ENCODE measurements at regions not wholly inside any gene's neighbourhood (a gene's known extent, or its start where the extent isn't known, plus 50 kb on each side); places are given as distances from the start of the nearest gene placed in this dataset.

GRCh38 chr2:7225848-7226247 is 308.6 kb downstream of the RNF144A start:
- DNase-seq, result no peak

- no peak for DNase-seq
Measured at GRCh38 chr2:7226501-7226900, 309.3 kb downstream of the RNF144A start.

GRCh38 chr2:7233126-7233525 is 315.9 kb downstream of the RNF144A start:
- DNase-seq, result no peak

GRCh38 chr2:7237466-7237865 is 320.3 kb downstream of the RNF144A start:
- no peak for DNase-seq

GRCh38 chr2:7239078-7239477 is 321.9 kb downstream of the RNF144A start:
- no peak for DNase-seq

- DNase-seq, result no peak
Measured at GRCh38 chr2:7241041-7241745, 324.0 kb downstream of the RNF144A start.

GRCh38 chr2:7242189-7242867 is 325.1 kb downstream of the RNF144A start:
- DNase-seq, result no peak

GRCh38 chr2:7243276-7243675 is 326.1 kb downstream of the RNF144A start:
- DNase-seq, result no peak

GRCh38 chr2:7256377-7256776 is 339.2 kb downstream of the RNF144A start:
- DNase-seq, result no peak

- DNase-seq, result no peak
Measured at GRCh38 chr2:7262727-7263126, 345.5 kb downstream of the RNF144A start.

- DNase-seq, result no peak
Measured at GRCh38 chr2:7264791-7265190, 347.6 kb downstream of the RNF144A start.

- DNase-seq, result no peak
Measured at GRCh38 chr2:7265286-7265685, 348.1 kb downstream of the RNF144A start.

- DNase-seq, result no peak
Measured at GRCh38 chr2:7269106-7269643, 352.0 kb downstream of the RNF144A start.

- no peak for DNase-seq
Measured at GRCh38 chr2:7270011-7270431, 352.8 kb downstream of the RNF144A start.

- no peak for DNase-seq
Measured at GRCh38 chr2:7272210-7272609, 355.0 kb downstream of the RNF144A start.

GRCh38 chr2:7278984-7279383 is 361.8 kb downstream of the RNF144A start:
- no peak for DNase-seq

GRCh38 chr2:7279421-7279949 is 362.3 kb downstream of the RNF144A start:
- no peak for DNase-seq

- no peak for DNase-seq
Measured at GRCh38 chr2:7280790-7281189, 363.6 kb downstream of the RNF144A start.

- no peak for DNase-seq
Measured at GRCh38 chr2:7281231-7282201, 364.3 kb downstream of the RNF144A start.

- DNase-seq, result no peak
Measured at GRCh38 chr2:7286120-7286519, 368.9 kb downstream of the RNF144A start.

- no peak for DNase-seq
Measured at GRCh38 chr2:7288484-7288883, 371.3 kb downstream of the RNF144A start.

GRCh38 chr2:7289697-7290096 is 372.5 kb downstream of the RNF144A start:
- DNase-seq, result no peak

- no peak for DNase-seq
Measured at GRCh38 chr2:7292154-7292691, 375.0 kb downstream of the RNF144A start.
